ENCODE measurements at regions not wholly inside any gene's neighbourhood (a gene's known extent, or its start where the extent isn't known, plus 50 kb on each side); places are given as distances from the start of the nearest gene placed in this dataset.

DNA sequence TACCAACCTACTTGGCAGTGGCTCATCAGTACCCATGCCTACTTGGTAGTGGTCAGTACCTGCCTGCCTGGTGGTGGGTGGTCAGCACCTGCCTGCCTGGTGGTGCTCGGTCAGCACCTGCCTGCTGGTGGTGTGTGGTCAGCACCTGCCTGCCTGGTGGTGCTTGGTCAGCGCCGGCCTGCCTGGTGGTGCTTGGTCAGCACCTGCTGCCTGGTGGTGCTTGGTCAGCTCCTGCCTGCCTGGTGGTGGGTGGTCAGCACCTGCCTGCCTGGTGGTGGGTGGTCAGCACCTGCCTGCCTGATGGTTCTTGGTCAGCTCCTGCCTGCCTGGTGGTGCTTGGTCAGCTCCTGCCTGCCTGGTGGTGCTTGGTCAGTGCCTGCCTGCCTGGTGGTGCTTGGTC lies 329.6 kb downstream of the RRAGC start:
- no peak overlapping the region for H3K9ac ChIP-seq (ENCODE audit: low read length)
- no peaks in the 10 kb centered on the region for H3K4me1 ChIP-seq (ENCODE audit: control insufficient read depth, low read depth, low read length)
- H4K8ac ChIP-seq (ENCODE audit: low read depth, low read length): no peak overlapping the region
- no peak overlapping the region for H3K27ac ChIP-seq (ENCODE audit: low read depth, low read length)
- no peak overlapping the region for H3K18ac ChIP-seq (ENCODE audit: low read length)
- H3K4ac ChIP-seq (ENCODE audit: low read depth, low read length): no peak overlapping the region
- H3K36me3 ChIP-seq (ENCODE audit: control insufficient read depth, insufficient read depth, low read length): no peaks in the 10 kb centered on the region
- H3K23ac ChIP-seq (ENCODE audit: low read length): no peak overlapping the region
- no peaks in the 10 kb centered on the region for H3K79me1 ChIP-seq (ENCODE audit: low read length)
- no peak for DNase-seq
- no peak overlapping the region for H2BK120ac ChIP-seq (ENCODE audit: low read depth, low read length)
- H3K4me2 ChIP-seq (ENCODE audit: low read length): no peak overlapping the region
- WGBS (ENCODE audit: extremely low coverage, insufficient coverage, low lambda C conversion rate): no CpG with 5 or more reads among the region's 3 CpGs
- no peak overlapping the region for H4K5ac ChIP-seq (ENCODE audit: low read length)
- H3K27me3 ChIP-seq (ENCODE audit: insufficient read depth, low read length, poor library complexity): no peaks in the 10 kb centered on the region
- H2BK15ac ChIP-seq (replicated peaks; ENCODE audit: low read depth): no peak overlapping the region
- no peak overlapping the region for H2AK5ac ChIP-seq (ENCODE audit: low read length)
- H3K56ac ChIP-seq (ENCODE audit: low read length): no peak overlapping the region
- no peak overlapping the region for H3K4me3 ChIP-seq (ENCODE audit: low read length)
- H3K79me2 ChIP-seq (ENCODE audit: control insufficient read depth, insufficient read depth, low read length): no peaks in the 10 kb centered on the region
- no peak overlapping the region for H2BK5ac ChIP-seq (ENCODE audit: low read length)

DNA sequence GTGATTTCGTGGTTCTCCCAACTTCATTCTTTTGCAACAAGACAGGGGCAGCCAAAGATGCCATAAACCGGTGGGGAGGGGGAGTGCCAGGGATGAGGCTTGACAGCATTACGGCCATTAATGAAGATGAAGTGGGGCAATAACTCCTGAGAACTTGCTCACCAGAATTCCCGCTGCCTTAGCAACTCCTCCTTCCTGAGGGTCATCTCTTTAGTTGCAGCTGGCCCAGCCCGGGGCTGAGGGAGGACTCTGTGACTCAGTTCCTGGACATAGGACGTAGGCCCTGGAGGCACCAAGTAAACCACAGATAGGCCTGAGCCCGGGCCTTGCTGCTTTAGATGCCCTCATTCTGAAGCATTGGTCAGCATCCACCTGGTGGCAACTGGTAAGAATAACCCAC lies 330.2 kb downstream of the RRAGC start:
- H3K79me1 ChIP-seq (ENCODE audit: low read length): no peaks in the 10 kb centered on the region
- no peak overlapping the region for H3K18ac ChIP-seq (ENCODE audit: low read length)
- no peak overlapping the region for H3K4ac ChIP-seq (ENCODE audit: low read depth, low read length)
- no CpG with 5 or more reads among the region's 7 CpGs for WGBS (ENCODE audit: extremely low coverage, insufficient coverage, low lambda C conversion rate)
- no peaks in the 10 kb centered on the region for H3K79me2 ChIP-seq (ENCODE audit: control insufficient read depth, insufficient read depth, low read length)
- H3K27me3 ChIP-seq (ENCODE audit: insufficient read depth, low read length, poor library complexity): no peaks in the 10 kb centered on the region
- H4K5ac ChIP-seq (ENCODE audit: low read length): no peak overlapping the region
- H3K4me2 ChIP-seq (ENCODE audit: low read length): no peak overlapping the region
- H3K56ac ChIP-seq (ENCODE audit: low read length): no peak overlapping the region
- H3K27ac ChIP-seq (ENCODE audit: low read depth, low read length): no peak overlapping the region
- H3K4me1 ChIP-seq (ENCODE audit: control insufficient read depth, low read depth, low read length): no peaks in the 10 kb centered on the region
- H4K8ac ChIP-seq (ENCODE audit: low read depth, low read length): no peak overlapping the region
- no peak overlapping the region for H3K9ac ChIP-seq (ENCODE audit: low read length)
- H2BK120ac ChIP-seq (ENCODE audit: low read depth, low read length): no peak overlapping the region
- no peak overlapping the region for H2BK15ac ChIP-seq (replicated peaks; ENCODE audit: low read depth)
- H2BK5ac ChIP-seq (ENCODE audit: low read length): no peak overlapping the region
- no peaks in the 10 kb centered on the region for H3K36me3 ChIP-seq (ENCODE audit: control insufficient read depth, insufficient read depth, low read length)
- no peak overlapping the region for H3K4me3 ChIP-seq (ENCODE audit: low read length)
- DNase-seq: no peak
- no peak overlapping the region for H2AK5ac ChIP-seq (ENCODE audit: low read length)
- no peak overlapping the region for H3K23ac ChIP-seq (ENCODE audit: low read length)

DNA sequence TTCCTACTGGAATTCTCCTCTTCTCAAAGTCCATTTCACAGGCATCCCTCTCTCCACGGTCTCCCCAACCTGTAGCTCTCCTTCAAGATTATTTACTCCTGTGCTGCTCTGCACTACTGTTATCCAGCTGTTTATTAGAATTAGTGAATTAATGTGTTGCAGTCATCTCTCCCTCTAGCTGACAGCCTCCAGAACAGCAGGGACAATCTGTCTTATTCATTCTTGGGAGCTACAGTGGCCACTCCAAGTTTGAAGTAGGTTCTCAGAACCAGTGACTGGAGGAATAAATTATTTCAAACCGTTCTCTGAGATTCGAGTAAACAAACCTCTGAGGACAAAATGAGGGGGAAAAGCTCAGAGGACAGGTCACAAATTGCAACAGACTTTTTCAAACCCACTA lies 330.9 kb downstream of the RRAGC start:
- no CpG with 5 or more reads among the region's 3 CpGs for WGBS (ENCODE audit: extremely low coverage, insufficient coverage, low lambda C conversion rate)
- DNase-seq: no peak
- Histone ChIP-seq H2AK5ac (ENCODE audit: low read length) (no peak overlapping the region), H3K4me2 (ENCODE audit: low read length) (no peak overlapping the region), H3K23ac (ENCODE audit: low read length) (no peak overlapping the region), H3K27me3 (ENCODE audit: insufficient read depth, low read length, poor library complexity) (no peaks in the 10 kb centered on the region), H4K5ac (ENCODE audit: low read length) (no peak overlapping the region), H3K18ac (ENCODE audit: low read length) (no peak overlapping the region), H3K4me1 (ENCODE audit: control insufficient read depth, low read depth, low read length) (no peaks in the 10 kb centered on the region), H3K4me3 (ENCODE audit: low read length) (no peak overlapping the region), H2BK120ac (ENCODE audit: low read depth, low read length) (no peak overlapping the region), H3K9ac (ENCODE audit: low read length) (no peak overlapping the region), H3K79me2 (ENCODE audit: control insufficient read depth, insufficient read depth, low read length) (no peaks in the 10 kb centered on the region), H3K4ac (ENCODE audit: low read depth, low read length) (no peak overlapping the region), H3K56ac (ENCODE audit: low read length) (no peak overlapping the region), H3K36me3 (ENCODE audit: control insufficient read depth, insufficient read depth, low read length) (no peaks in the 10 kb centered on the region), H2BK15ac (replicated peaks; ENCODE audit: low read depth) (no peak overlapping the region), H2BK5ac (ENCODE audit: low read length) (no peak overlapping the region), H4K8ac (ENCODE audit: low read depth, low read length) (no peak overlapping the region), H3K79me1 (ENCODE audit: low read length) (no peaks in the 10 kb centered on the region), H3K27ac (ENCODE audit: low read depth, low read length) (no peak overlapping the region)

DNA sequence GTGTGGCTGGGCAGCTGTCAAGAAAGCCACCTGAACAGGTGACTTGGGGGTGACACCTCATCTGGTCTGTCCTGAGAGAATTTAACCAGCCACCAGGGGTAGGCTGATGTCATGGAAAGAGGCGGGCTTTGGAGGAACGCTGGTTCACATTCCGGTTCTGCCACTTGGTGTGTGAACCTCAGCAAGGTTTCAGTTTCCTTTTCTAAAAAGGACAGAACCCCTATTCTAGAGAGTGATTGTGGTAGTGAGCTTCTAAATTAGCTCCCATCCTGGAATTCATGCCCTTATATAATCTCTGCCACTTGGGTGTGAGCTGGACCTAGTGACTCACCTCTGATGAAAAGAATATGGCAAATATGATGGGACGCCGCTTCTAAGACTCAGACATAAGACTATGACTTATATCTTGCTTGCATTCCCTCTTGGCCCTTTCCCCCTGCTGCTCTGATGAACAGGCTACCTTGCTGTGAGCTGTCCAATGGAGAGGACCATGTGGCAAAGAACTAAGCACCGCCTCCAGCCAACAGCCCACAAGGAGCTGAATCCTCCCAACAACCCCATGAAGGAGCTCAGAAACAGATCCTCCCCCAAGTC lies 332.1 kb downstream of the RRAGC start:
- no peaks in the 10 kb centered on the region for H3K79me1 ChIP-seq (ENCODE audit: low read length)
- H3K9ac ChIP-seq (ENCODE audit: low read length): no peak overlapping the region
- no peaks in the 10 kb centered on the region for H3K27me3 ChIP-seq (ENCODE audit: insufficient read depth, low read length, poor library complexity)
- H3K4me3 ChIP-seq (ENCODE audit: low read length): no peak overlapping the region
- H4K8ac ChIP-seq (ENCODE audit: low read depth, low read length): no peak overlapping the region
- H3K18ac ChIP-seq (ENCODE audit: low read length): no peak overlapping the region
- no peak overlapping the region for H3K4ac ChIP-seq (ENCODE audit: low read depth, low read length)
- no peak overlapping the region for H3K27ac ChIP-seq (ENCODE audit: low read depth, low read length)
- DNase-seq: peak; percentile 62
- H3K56ac ChIP-seq (ENCODE audit: low read length): no peak overlapping the region
- H3K23ac ChIP-seq (ENCODE audit: low read length): no peak overlapping the region
- H2BK120ac ChIP-seq (ENCODE audit: low read depth, low read length): no peak overlapping the region
- no peak overlapping the region for H3K4me2 ChIP-seq (ENCODE audit: low read length)
- H3K79me2 ChIP-seq (ENCODE audit: control insufficient read depth, insufficient read depth, low read length): no peaks in the 10 kb centered on the region
- H3K4me1 ChIP-seq (ENCODE audit: control insufficient read depth, low read depth, low read length): no peaks in the 10 kb centered on the region
- no peak overlapping the region for H2BK15ac ChIP-seq (replicated peaks; ENCODE audit: low read depth)
- H4K5ac ChIP-seq (ENCODE audit: low read length): no peak overlapping the region
- WGBS (ENCODE audit: extremely low coverage, insufficient coverage, low lambda C conversion rate): no CpG with 5 or more reads among the region's 6 CpGs
- H2BK5ac ChIP-seq (ENCODE audit: low read length): no peak overlapping the region
- H3K36me3 ChIP-seq (ENCODE audit: control insufficient read depth, insufficient read depth, low read length): no peaks in the 10 kb centered on the region
- no peak overlapping the region for H2AK5ac ChIP-seq (ENCODE audit: low read length)

DNA sequence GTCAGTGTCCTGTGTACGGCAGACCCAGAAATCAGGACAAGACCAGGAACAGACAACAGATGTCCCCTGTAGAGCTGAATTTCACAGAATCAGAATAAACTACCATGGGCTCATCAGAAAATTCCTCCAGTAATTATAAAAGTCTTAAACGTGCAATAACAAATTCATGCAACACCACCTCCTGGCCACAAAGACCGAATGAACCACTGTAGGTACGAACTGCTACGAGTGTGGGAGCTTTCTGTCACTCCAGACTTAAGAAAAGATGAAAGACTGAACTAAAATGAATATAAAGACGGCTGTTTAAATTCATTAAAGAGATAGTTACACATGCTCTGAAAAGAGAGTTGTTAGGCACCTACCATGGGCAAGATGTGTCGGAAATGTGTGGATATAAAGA lies 333.5 kb downstream of the RRAGC start:
- WGBS (ENCODE audit: extremely low coverage, insufficient coverage, low lambda C conversion rate): no CpG with 5 or more reads among the region's 7 CpGs
- no peak overlapping the region for H3K9ac ChIP-seq (ENCODE audit: low read length)
- no peak overlapping the region for H2AK5ac ChIP-seq (ENCODE audit: low read length)
- H4K5ac ChIP-seq (ENCODE audit: low read length): no peak overlapping the region
- no peak overlapping the region for H4K8ac ChIP-seq (ENCODE audit: low read depth, low read length)
- H3K27me3 ChIP-seq (ENCODE audit: insufficient read depth, low read length, poor library complexity): no peaks in the 10 kb centered on the region
- H3K79me2 ChIP-seq (ENCODE audit: control insufficient read depth, insufficient read depth, low read length): no peaks in the 10 kb centered on the region
- no peaks in the 10 kb centered on the region for H3K36me3 ChIP-seq (ENCODE audit: control insufficient read depth, insufficient read depth, low read length)
- no peak overlapping the region for H3K56ac ChIP-seq (ENCODE audit: low read length)
- no peak overlapping the region for H3K18ac ChIP-seq (ENCODE audit: low read length)
- H3K27ac ChIP-seq (ENCODE audit: low read depth, low read length): no peak overlapping the region
- H3K4me1 ChIP-seq (ENCODE audit: control insufficient read depth, low read depth, low read length): no peaks in the 10 kb centered on the region
- H2BK5ac ChIP-seq (ENCODE audit: low read length): no peak overlapping the region
- no peaks in the 10 kb centered on the region for H3K79me1 ChIP-seq (ENCODE audit: low read length)
- H3K23ac ChIP-seq (ENCODE audit: low read length): no peak overlapping the region
- H2BK15ac ChIP-seq (replicated peaks; ENCODE audit: low read depth): no peak overlapping the region
- no peak overlapping the region for H3K4me2 ChIP-seq (ENCODE audit: low read length)
- DNase-seq: no peak
- H3K4ac ChIP-seq (ENCODE audit: low read depth, low read length): no peak overlapping the region
- H3K4me3 ChIP-seq (ENCODE audit: low read length): no peak overlapping the region
- H2BK120ac ChIP-seq (ENCODE audit: low read depth, low read length): no peak overlapping the region

DNA sequence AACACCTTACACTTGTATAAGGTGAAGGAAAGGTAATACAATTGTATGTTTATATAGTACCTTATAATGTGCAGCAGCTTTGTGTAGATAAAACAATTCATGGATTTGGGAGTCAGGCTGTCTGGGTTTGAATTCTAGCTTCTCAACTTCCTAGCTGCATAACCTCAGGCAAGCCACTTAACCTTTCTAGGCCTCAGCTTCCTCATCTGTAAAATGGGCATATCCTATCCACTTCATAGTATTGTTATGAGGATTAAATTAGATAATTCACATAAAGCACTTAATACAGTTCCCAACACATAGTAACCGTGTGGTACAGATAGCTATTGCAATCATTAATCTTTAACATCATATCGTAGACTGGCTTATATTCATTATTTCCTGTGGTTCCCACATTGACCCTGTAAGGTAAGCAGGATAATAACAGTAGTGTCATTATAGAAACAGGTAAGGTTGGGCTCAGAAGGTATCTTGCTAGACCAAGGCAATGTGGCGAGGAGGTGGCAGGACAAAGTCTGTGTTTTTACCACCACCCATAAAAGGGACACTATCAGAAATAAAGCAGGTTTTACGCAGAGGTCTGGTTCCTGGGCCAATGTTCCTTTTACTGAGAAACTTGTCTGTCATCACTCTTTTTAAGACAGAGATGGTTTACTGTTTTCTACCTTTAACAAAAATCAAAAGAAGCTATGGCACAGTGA lies 334.1 kb downstream of the RRAGC start:
- H3K4me1 ChIP-seq (ENCODE audit: control insufficient read depth, low read depth, low read length): no peaks in the 10 kb centered on the region
- H3K4ac ChIP-seq (ENCODE audit: low read depth, low read length): no peak overlapping the region
- no peak overlapping the region for H2BK5ac ChIP-seq (ENCODE audit: low read length)
- H3K36me3 ChIP-seq (ENCODE audit: control insufficient read depth, insufficient read depth, low read length): no peaks in the 10 kb centered on the region
- no peak overlapping the region for H3K4me3 ChIP-seq (ENCODE audit: low read length)
- H2AK5ac ChIP-seq (ENCODE audit: low read length): no peak overlapping the region
- no peaks in the 10 kb centered on the region for H3K79me2 ChIP-seq (ENCODE audit: control insufficient read depth, insufficient read depth, low read length)
- H3K27ac ChIP-seq (ENCODE audit: low read depth, low read length): no peak overlapping the region
- no CpG with 5 or more reads among the region's 4 CpGs for WGBS (ENCODE audit: extremely low coverage, insufficient coverage, low lambda C conversion rate)
- H2BK15ac ChIP-seq (replicated peaks; ENCODE audit: low read depth): no peak overlapping the region
- H4K8ac ChIP-seq (ENCODE audit: low read depth, low read length): no peak overlapping the region
- DNase-seq: no peak
- no peak overlapping the region for H3K9ac ChIP-seq (ENCODE audit: low read length)
- H3K56ac ChIP-seq (ENCODE audit: low read length): no peak overlapping the region
- H3K23ac ChIP-seq (ENCODE audit: low read length): no peak overlapping the region
- H4K5ac ChIP-seq (ENCODE audit: low read length): no peak overlapping the region
- H3K4me2 ChIP-seq (ENCODE audit: low read length): no peak overlapping the region
- no peak overlapping the region for H2BK120ac ChIP-seq (ENCODE audit: low read depth, low read length)
- H3K18ac ChIP-seq (ENCODE audit: low read length): no peak overlapping the region
- H3K79me1 ChIP-seq (ENCODE audit: low read length): no peaks in the 10 kb centered on the region
- no peaks in the 10 kb centered on the region for H3K27me3 ChIP-seq (ENCODE audit: insufficient read depth, low read length, poor library complexity)
